WTC11 (cell line): ENCODE measurements at regions not wholly inside any gene's neighbourhood (a gene's known extent, or its start where the extent isn't known, plus 50 kb on each side); places are given as distances from the start of the nearest gene placed in this dataset.

ENCODE experiments used
- ATAC-seq: fragments of 200-7000 bp; cut with Tn5 transposase; 2 replicates; pipeline ENCODE4 v1.10.0; 2021; ENCODE audit warnings: mild to moderate bottlenecking, moderate library complexity
- CTCF ChIA-PET: fragments of 300-600 bp; sonication (Branson Sonifier 250); formaldehyde crosslinking; loops from one replicate; lab custom pipeline; 2021; ENCODE audit warnings: antibody characterized with exemption; lab: Charles Lee
- POLR2A ChIA-PET: fragments of 350-600 bp; sonication (Branson Sonifier 250); formaldehyde crosslinking; loops from one replicate; lab custom pipeline; 2021; ENCODE audit warnings: antibody characterized with exemption; lab: Charles Lee
- DNase-seq: peaks from one replicate; pipeline ENCODE4 v3.0.0; 2021; ENCODE audit warnings: low spot score
- H3K27ac Mint-ChIP-seq: 2 replicates; pipeline ENCODE4 v1.8.0; 2021; ENCODE audit warnings: mixed read lengths
- H3K27me3 Mint-ChIP-seq: 2 replicates; pipeline ENCODE4 v1.8.0; 2021; ENCODE audit warnings: low read depth, mild to moderate bottlenecking, moderate library complexity, mixed read lengths
- H3K36me3 Mint-ChIP-seq: 2 replicates; pipeline ENCODE4 v1.8.0; 2021; ENCODE audit warnings: mixed read lengths
- H3K4me1 Mint-ChIP-seq: 2 replicates; pipeline ENCODE4 v1.8.0; 2022; ENCODE audit warnings: mixed read lengths
- H3K4me3 Mint-ChIP-seq: 2 replicates; pipeline ENCODE4 v1.8.0; 2021; ENCODE audit warnings: mild to moderate bottlenecking, moderate library complexity, mixed read lengths
- H3K9me3 Mint-ChIP-seq: 2 replicates; pipeline ENCODE4 v1.8.0; 2021; ENCODE audit warnings: mixed read lengths
- CREM ChIP-seq: sonication (generic); formaldehyde crosslinking; IDR thresholded peaks from 2 replicates; pipeline ENCODE4 v1.8.1; 2022; ENCODE audit warnings: mild to moderate bottlenecking, missing genetic modification reagents, moderate library complexity
- CTCF ChIP-seq: fragments of 200-600 bp; IDR thresholded peaks from 2 replicates; pipeline ENCODE4 v1.8.0; 2022; ENCODE audit warnings: antibody characterized with exemption
- ELF4 ChIP-seq: sonication (generic); formaldehyde crosslinking; IDR thresholded peaks from 2 replicates; pipeline ENCODE4 v1.8.1; 2022; ENCODE audit warnings: low read depth, mild to moderate bottlenecking, moderate library complexity, missing genetic modification reagents
- ERG ChIP-seq: fragments of 250-450 bp; sonication (Bioruptor Pico); IDR thresholded peaks from 2 replicates; pipeline ENCODE4 v1.8.0; 2021; ENCODE audit warnings: mild to moderate bottlenecking
- FOXK1 ChIP-seq: sonication (generic); formaldehyde crosslinking; IDR thresholded peaks from 2 replicates; pipeline ENCODE4 v1.8.0; 2022; ENCODE audit warnings: mild to moderate bottlenecking, moderate library complexity, missing genetic modification reagents
- FOXP1 ChIP-seq: sonication (generic); formaldehyde crosslinking; IDR thresholded peaks from 2 replicates; pipeline ENCODE4 v1.8.0; 2022; ENCODE audit warnings: missing genetic modification reagents, mild to moderate bottlenecking, moderate library complexity, borderline replicate concordance
- IRF1 ChIP-seq: sonication (generic); formaldehyde crosslinking; IDR thresholded peaks from 2 replicates; pipeline ENCODE4 v1.8.0; 2023; ENCODE audit warnings: missing genetic modification reagents
- MYBL2 ChIP-seq: sonication (generic); formaldehyde crosslinking; IDR thresholded peaks from 2 replicates; pipeline ENCODE4 v1.8.1; 2023; ENCODE audit warnings: mild to moderate bottlenecking, moderate library complexity, missing genetic modification reagents
- NFATC4 ChIP-seq: fragments of 250-450 bp; sonication (Bioruptor Pico); IDR thresholded peaks from 2 replicates; pipeline ENCODE4 v1.9.0; 2021; ENCODE audit warnings: mild to moderate bottlenecking
- PRRX2 ChIP-seq: fragments of 250-450 bp; sonication (Bioruptor Pico); IDR thresholded peaks from 2 replicates; pipeline ENCODE4 v1.8.0; 2021; ENCODE audit warnings: mild to moderate bottlenecking
- TCF7 ChIP-seq: sonication (generic); formaldehyde crosslinking; IDR thresholded peaks from 2 replicates; pipeline ENCODE4 v1.8.0; 2022; ENCODE audit warnings: mild to moderate bottlenecking, low read depth, missing genetic modification reagents, moderate library complexity
- TEAD4 ChIP-seq: sonication (generic); formaldehyde crosslinking; IDR thresholded peaks from 2 replicates; pipeline ENCODE4 v1.8.0; 2022; ENCODE audit warnings: mild to moderate bottlenecking, missing genetic modification reagents
- ZBTB21 ChIP-seq: sonication (generic); formaldehyde crosslinking; IDR thresholded peaks from 2 replicates; pipeline ENCODE4 v1.8.1; 2023; ENCODE audit warnings: mild to moderate bottlenecking, missing genetic modification reagents, borderline replicate concordance
- ZNF138 ChIP-seq: sonication (generic); formaldehyde crosslinking; conservative IDR thresholded peaks from 2 replicates; pipeline ENCODE4 v1.8.1; 2022; ENCODE audit warnings: mild to moderate bottlenecking, moderate library complexity, missing genetic modification reagents
- ZNF317 ChIP-seq: sonication (generic); formaldehyde crosslinking; IDR thresholded peaks from 2 replicates; pipeline ENCODE4 v1.8.1; 2023; ENCODE audit warnings: low read depth, mild to moderate bottlenecking, moderate library complexity, missing genetic modification reagents, borderline replicate concordance
- ZNF396 ChIP-seq: fragments of 250-450 bp; sonication (Bioruptor Pico); IDR thresholded peaks from 2 replicates; pipeline ENCODE4 v1.8.0; 2021; ENCODE audit warnings: mild to moderate bottlenecking, moderate library complexity, borderline replicate concordance
- ZNF423 ChIP-seq: fragments of 250-450 bp; sonication (Bioruptor Pico); IDR thresholded peaks from 2 replicates; pipeline ENCODE4 v2.1.2; 2022; ENCODE audit warnings: mild to moderate bottlenecking, moderate library complexity

GRCh38 chr5:114305402-114306207 lies 56.3 kb upstream of the KCNN2 start:
- DNase-seq (no peak), ATAC-seq (peak; percentile 68)
- H3K27me3 Mint-ChIP-seq, result peaks cover 2% of the 10 kb centered on the region; the same call in 1 of the 2 replicates
- H3K27ac Mint-ChIP-seq, result no peak overlapping the region
- peaks cover 31% of the 10 kb centered on the region for H3K4me1 Mint-ChIP-seq
- no peak overlapping the region for H3K4me3 Mint-ChIP-seq
- CTCF ChIA-PET, result interaction anchor here (0.6 to 2.0 kb wide), 6 partner anchors 53 to 626 kb away, joined by 3 to 7 read pairs (median 3); no protein-coding TSS in a partner anchor
- H3K36me3 Mint-ChIP-seq, result no peaks in the 10 kb centered on the region
- H3K9me3 Mint-ChIP-seq, result no peaks in the 10 kb centered on the region
- peak; percentile 38 for TF ChIP-seq CTCF
- TF ChIP-seq ZNF138, result no peak
- POLR2A ChIA-PET, result interaction anchor here (0.5 kb wide), 1 partner anchor 66 kb away, joined by 8 read pairs; no protein-coding TSS in a partner anchor

GRCh38 chr5:114308017-114308416 lies 53.9 kb upstream of the KCNN2 start:
- ChIA-PET POLR2A (no interaction called here), CTCF (interaction anchor here (1.2 to 2.3 kb wide), 5 partner anchors 83 to 696 kb away, joined by 3 to 13 read pairs (median 4); no protein-coding TSS in a partner anchor)
- DNase-seq, result peak; percentile 24
- Mint-ChIP-seq H3K4me3 (no peak overlapping the region), H3K36me3 (no peaks in the 10 kb centered on the region), H3K4me1 (peaks cover 43% of the 10 kb centered on the region), H3K27me3 (peaks cover 2% of the 10 kb centered on the region; the same call in 1 of the 2 replicates), H3K27ac (no peak overlapping the region), H3K9me3 (no peaks in the 10 kb centered on the region)
- peak; percentile 53 for ATAC-seq
- TF ChIP-seq ZNF423 (CRISPR knock-in tag) (peak; percentile 61; the same call in 1 of the 2 replicates), ERG (CRISPR knock-in tag) (no peak)

- DNase-seq, result no peak
- POLR2A ChIA-PET, result no interaction called here
- Mint-ChIP-seq H3K9me3 (no peaks in the 10 kb centered on the region), H3K27ac (no peak overlapping the region; the same call in 1 of the 2 replicates)
- TF ChIP-seq ELF4 (CRISPR knock-in tag), result no peak
- TF ChIP-seq PRRX2 (CRISPR knock-in tag), result no peak
- TF ChIP-seq TEAD4 (CRISPR knock-in tag), result no peak
- no peak for TF ChIP-seq TCF7 (CRISPR knock-in tag)
- no peak for TF ChIP-seq IRF1 (CRISPR knock-in tag)
- no peak for TF ChIP-seq FOXP1 (CRISPR knock-in tag)
- no peak for TF ChIP-seq ZNF317 (CRISPR knock-in tag)
- no peak for TF ChIP-seq ZNF396 (CRISPR knock-in tag)
- TF ChIP-seq NFATC4, result no peak
- no peak for TF ChIP-seq CREM (CRISPR knock-in tag)
- TF ChIP-seq ZBTB21 (CRISPR knock-in tag), result no peak
- TF ChIP-seq MYBL2 (CRISPR knock-in tag), result no peak
- TF ChIP-seq FOXK1 (CRISPR knock-in tag), result no peak
- TF ChIP-seq, all 79 proteins: peak for 0
- Mint-ChIP-seq H3K4me3 (no peak overlapping the region), H3K36me3 (no peaks in the 10 kb centered on the region), H3K27me3 (peaks cover 2% of the 10 kb centered on the region; the same call in 1 of the 2 replicates), H3K4me1 (peaks cover 46% of the 10 kb centered on the region)
- CTCF ChIA-PET, result interaction anchor here (0.8 to 2.3 kb wide), 6 partner anchors 52 to 696 kb away, joined by 3 to 13 read pairs (median 4); no protein-coding TSS in a partner anchor
- no peak for ATAC-seq
These were observed 53.4 kb upstream of the KCNN2 start for GRCh38 chr5:114308508-114308907.
